HG03457 (cell line): ENCODE measurements at regions not wholly inside any gene's neighbourhood (a gene's known extent, or its start where the extent isn't known, plus 50 kb on each side); places are given as distances from the start of the nearest gene placed in this dataset.
"Not testable (repeated sequence)": the region's sequence is repeated elsewhere in the genome, so short reads cannot be mapped to it uniquely, and the experiment has no call there.

Experiments
- ATAC-seq: cut with Tn5 transposase; IDR thresholded peaks from one replicate; pipeline ENCODE4 v1.9.1; 2021; ENCODE audit warnings: moderate number of reproducible peaks; ENCODE audit not compliant: unreplicated experiment

DNA sequence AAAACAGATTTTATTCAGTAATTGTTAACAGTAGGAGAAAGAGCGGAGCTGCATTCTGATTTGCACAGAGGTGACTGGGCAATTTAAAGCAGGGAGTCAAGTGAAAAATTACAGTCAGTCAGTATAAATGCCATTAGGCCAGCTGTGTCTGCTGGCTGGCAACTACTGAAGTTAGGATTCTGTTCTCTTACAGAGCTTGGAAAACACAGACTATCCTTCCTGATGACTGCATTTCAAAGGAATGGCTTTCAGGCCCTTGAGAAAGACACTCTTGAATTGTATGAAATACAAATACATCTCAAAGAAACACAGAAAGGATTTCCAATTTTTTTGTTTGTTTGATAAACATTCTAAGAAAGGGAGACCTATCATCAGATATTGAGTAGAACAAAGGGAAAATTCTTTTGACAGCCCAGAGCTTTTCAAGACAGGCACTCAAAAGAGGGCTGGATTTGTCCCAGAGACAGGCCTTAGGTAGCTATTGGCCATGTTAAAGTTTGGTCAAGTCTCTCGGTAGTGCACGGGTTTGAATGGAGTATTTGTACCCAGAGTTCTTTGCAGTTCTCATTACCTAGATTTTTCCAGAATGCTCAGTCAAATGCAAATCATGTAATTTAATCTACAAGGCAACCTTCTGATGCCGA, 551.2 kb upstream of the CCDC54 start:
- no peak for ATAC-seq

GRCh38 chr3:106826791-106827311, 550.4 kb upstream of the CCDC54 start:
- ATAC-seq, result no peak

GRCh38 chr3:106827515-106828213, 549.6 kb upstream of the CCDC54 start:
- no peak for ATAC-seq

DNA sequence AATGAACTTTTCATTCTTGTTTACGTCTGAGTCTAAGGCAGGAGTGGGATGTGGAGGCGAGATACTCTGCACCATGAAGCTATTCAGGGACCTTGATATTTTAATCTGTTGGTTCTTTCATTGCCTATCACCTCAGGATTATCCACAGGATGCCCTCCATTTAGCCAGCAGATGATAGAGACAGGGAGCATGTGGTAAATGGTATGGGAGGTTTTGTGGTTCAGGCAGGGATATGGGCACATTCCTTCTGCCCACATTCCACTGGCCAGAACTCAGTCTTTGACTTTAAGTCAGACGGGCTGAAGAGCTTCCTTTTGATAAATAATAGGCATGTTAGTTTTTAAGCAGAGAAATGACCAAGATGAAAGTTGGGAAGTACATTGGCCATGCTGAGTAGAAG, 548.0 kb upstream of the CCDC54 start:
- no peak for ATAC-seq

DNA sequence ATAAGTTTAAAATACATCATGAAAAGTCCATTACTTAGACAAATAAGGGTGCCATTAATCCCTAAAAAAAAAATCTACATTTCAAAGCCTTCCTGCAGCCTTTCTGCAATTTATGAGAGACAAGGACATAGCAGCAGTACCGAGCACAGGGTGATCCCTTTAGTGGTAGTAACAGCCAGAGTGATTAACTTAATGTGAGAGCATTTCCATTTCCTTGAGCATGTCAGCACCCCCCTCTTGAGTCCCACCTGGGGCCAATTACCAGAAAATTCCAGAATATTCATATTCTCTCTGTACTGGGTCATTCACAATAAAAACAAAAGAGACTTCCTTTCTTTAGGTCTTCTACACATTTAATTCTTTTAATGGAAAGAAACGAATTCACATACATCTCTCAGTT, 546.9 kb upstream of the CCDC54 start:
- ATAC-seq, result no peak

GRCh38 chr3:106836906-106837305, 540.3 kb upstream of the CCDC54 start:
- no peak for ATAC-seq

DNA sequence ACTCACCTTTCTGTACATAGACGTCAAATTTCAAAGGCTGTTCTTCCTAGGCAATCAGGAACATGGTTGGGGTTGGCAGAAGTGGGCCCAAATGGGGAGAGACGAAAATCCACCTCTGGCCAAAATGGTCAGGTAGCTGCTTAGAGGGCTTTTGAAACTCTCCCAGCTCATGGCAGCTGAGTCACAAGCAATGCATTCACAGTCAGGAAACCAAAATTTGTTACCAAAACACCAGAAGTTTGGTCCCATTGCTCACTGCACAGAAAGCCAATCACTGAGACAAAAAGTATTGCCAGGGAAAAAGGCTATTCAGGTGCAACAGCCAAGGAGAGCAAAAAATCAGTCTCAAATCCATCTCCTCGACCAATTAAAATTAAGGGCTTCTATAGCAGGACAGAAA, 539.6 kb upstream of the CCDC54 start:
- ATAC-seq, result no peak

DNA sequence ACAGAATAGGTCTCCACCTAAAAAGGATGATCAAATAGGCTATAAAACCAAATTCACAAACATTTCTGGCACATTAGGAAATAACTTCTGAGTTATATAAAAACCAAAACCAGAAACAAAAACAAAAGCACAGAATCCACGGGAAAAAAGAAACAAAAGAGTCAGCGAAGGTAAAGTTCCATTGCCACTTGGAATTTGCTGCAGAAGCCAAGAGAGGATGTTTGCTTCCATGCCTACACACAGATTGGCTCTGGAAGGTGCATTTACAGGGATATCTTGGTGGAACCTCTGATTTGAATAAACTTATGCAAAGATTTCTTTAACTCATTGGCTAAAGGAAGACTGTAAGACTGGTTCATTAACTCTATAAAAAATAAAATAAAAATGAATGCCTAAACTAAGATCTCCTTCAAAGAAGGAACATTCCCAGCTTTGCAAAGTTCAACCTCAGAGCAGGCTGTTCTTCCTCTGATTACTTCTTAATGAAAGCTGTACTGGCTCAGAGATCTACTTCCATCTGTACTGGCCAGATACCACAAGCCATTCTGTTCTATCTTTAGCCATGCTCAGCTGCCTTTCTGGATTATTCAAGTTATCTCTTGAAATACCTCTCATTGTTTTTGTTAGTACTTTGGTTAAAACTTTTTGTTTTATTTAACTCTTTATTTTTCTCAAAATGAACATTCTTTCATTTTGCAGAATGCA, 537.5 kb upstream of the CCDC54 start:
- no peak for ATAC-seq

DNA sequence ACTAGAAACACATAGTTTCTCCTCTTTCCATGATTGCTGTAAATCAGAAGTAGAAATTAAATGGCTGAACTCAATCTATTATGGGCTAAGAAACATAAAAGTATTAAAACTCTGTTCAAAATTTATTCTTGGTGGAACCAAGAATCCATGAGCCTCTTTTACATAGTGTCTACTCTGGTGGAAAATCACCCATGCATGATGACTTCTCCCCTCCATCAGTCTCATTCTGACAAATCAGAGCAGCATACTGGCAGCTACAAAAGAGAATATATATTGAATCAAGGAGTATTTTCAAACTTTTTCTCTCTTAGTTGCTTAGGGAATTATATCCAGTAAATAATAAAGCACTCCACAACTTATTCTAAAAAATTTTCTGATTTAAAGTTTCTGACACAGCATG, 536.9 kb upstream of the CCDC54 start:
- no peak for ATAC-seq

DNA sequence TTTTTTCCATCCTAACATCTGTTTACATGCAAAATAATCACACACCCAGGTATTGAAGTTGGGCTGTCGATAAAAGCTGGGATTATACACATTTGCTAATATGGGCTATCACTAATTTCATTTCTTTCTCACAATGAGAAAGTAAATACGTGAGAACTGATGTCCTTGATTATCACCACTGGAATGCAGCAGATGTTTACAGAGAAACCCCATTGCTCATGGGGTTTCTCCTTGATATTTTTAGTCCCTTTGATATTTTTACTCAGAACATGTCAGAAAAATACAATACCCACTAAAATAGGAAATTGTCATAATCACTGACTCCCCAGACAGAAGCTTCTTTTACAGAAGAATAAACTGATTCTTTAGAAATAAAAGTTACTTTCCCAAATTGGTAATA, 535.1 kb upstream of the CCDC54 start:
- ATAC-seq, result no peak

DNA sequence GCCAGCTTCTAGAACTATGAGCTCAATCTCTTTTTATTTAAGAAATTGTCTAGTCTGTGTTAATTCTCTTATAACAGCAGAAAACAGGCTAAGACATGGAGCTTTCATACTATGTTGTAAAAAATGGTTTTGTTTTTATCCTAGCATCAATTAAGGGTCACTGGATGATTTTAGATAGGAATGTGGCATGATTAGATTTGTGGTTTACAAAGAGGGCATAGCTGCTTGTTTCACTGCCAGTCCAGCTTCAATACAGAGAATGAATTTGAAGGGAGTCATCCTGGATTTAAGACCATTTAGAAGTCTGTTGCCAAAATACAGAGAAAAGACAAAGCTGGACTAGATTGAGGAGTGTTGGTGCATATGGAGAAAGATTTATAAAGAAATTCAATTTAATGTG, 532.6 kb upstream of the CCDC54 start:
- no peak for ATAC-seq

GRCh38 chr3:106848099-106848498, 529.1 kb upstream of the CCDC54 start:
- no peak for ATAC-seq

- no peak for ATAC-seq
Measured at GRCh38 chr3:106850437-106850836, 526.8 kb upstream of the CCDC54 start.

DNA sequence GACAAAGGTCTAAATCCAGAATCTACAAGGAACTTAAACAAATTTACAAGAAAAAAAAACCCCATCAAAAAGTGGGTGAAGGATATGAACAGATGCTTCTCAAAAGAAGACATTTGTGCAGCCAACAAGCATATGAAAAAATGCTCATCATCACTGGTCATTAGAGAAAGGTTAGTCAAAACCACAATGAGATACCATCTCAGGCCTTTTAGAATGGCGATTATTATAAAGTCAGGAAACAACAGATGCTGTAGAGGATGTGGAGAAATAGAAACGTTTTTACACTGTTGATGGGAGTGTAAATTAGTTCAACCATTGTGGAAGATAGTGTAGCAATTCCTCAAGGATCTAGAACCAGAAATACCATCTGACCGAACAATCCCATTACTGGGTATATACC, 518.9 kb upstream of the CCDC54 start:
- ATAC-seq, result not testable (repeated sequence)

DNA sequence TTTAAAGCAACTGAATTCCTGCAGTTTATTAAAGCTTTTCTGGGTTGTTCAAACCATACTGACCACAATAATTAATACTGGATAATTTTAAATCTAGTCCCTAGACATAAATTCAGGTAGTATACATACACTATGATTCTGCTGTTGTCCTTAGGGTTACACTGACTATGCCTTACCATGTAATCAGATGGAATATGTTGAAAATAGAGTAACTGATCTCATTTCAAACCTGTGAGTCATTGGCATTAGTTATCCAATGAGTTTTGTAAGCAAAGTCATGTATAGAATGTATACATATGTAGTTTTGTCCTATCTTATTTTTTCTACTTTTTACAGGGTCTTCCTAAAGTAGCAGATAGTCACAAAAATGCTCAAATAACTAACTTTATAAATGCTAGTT, 517.1 kb upstream of the CCDC54 start:
- ATAC-seq, result no peak

GRCh38 chr3:106862067-106862466, 515.2 kb upstream of the CCDC54 start:
- ATAC-seq, result no peak

- no peak for ATAC-seq
Measured at GRCh38 chr3:106877627-106878026, 499.6 kb upstream of the CCDC54 start.

DNA sequence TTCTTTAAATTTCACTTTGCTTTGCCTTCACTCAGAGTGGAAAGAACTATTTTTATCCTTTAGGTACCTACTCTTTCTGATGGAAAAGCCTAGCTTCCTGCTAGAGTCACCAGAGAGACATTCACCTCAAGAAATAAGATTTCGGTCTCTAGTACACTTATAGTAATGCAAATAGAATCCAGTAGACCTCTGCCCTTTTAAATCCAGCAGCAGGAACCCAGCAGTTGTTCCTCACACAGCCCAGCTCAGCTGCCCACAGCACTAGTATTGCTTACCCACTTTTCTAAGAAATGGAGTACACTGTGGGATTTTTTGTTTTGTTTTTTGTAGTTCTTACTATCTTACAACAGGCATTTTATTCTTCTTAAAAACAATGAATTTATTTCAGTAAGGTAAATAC, 497.0 kb upstream of the CCDC54 start:
- no peak for ATAC-seq

DNA sequence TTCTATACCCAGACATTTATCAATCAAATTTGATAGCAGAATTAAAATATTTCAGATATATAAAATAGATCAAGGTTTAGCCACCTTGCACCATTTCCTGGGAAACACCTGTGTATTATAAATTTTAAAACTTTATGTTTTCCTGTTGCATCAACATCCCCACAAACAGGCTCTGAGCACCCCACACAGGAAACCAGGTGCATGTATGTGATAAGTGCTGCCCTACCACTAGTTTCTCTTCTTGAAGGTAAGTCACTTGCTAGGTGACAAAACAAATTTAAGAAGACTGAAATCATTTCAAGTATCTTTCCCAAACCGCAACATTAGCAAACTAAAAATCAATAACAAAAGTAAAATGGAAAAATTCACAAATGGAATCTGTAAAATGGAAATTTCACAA, 496.1 kb upstream of the CCDC54 start:
- ATAC-seq, result no peak

DNA sequence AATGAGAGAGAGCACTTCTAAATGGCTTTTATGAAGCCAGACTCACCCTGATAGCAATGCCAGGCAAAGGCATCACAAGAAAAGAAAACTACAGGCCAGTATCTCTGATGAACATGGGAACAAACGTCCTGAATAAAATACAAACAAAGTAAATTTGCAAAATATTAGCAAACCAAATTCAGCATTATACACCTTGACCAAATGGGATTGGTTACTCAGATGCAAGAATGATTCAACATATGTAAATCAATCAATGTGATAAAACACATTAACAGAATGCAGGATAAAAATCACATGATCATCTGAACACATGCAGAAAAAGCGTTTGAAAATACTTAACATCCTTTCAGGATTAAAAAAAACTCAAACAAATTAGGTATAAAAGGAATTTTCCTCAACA, 494.9 kb upstream of the CCDC54 start:
- ATAC-seq, result no peak

GRCh38 chr3:106906074-106906473, 471.2 kb upstream of the CCDC54 start:
- ATAC-seq, result no peak
